Thyroid gland (tissue), 4 donors: ENCODE measurements at regions not wholly inside any gene's neighbourhood (a gene's known extent, or its start where the extent isn't known, plus 50 kb on each side); places are given as distances from the start of the nearest gene placed in this dataset.

ENCODE experiments used
- CTCF ChIP-seq, 6 experiments: fragments of 200-600 bp in 3 of 6; fragments of 450-650 bp in 3 of 6; sonication (generic) in 3 of 6; IDR thresholded peaks; one replicate each; pipeline ENCODE4 v1.5.1; 2016 to 2019; ENCODE audit warnings: antibody characterized with exemption in 6 of 6, mild to moderate bottlenecking in 2 of 6, inconsistent platforms in 1 of 6, moderate library complexity in 1 of 6
- POLR2A ChIP-seq, 2 donors: fragments of 450-650 bp; IDR thresholded peaks; one replicate each; pipeline ENCODE4 v1.6.1; 2017; ENCODE audit warnings: antibody characterized with exemption in 2 of 2, mild to moderate bottlenecking in 2 of 2, moderate library complexity in 1 of 2

GRCh38 chr12:83346333-83346732 lies 659.6 kb downstream of the TMTC2 start:
- no peak for TF ChIP-seq CTCF (IDR thresholded peaks at IDR 0.05)
- no peak for TF ChIP-seq POLR2A (IDR thresholded peaks at IDR 0.05)
